ENCODE measurements at regions not wholly inside any gene's neighbourhood (a gene's known extent, or its start where the extent isn't known, plus 50 kb on each side); places are given as distances from the start of the nearest gene placed in this dataset.

DNA sequence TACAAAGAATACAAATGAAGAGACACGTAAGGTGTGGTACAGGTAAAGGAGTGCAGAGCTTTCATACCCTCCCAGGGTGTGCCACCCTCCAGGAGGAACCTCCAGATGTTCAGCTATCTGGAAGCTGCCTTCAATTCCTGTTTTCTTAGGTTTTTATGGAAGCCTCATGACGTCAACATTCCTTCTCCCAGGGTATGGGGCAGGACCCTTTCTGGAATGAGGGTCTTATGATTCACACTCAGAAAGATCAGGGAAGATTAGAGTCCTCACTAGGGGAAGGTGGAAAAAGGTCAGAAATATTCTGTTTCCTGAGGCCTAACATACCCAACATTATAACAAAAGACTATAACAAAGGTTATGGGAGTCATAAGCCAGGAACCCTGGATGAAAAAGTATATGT, 99.8 kb upstream of the PLCL2 start:
- Histone ChIP-seq H4K91ac (ENCODE audit: insufficient read depth, low read depth, low read length) (no peak overlapping the region), H2BK15ac (ENCODE audit: low read depth, low read length) (no peak overlapping the region), H3K4ac (ENCODE audit: low read depth, low read length) (no peak overlapping the region), H2AK5ac (ENCODE audit: low read depth, low read length) (no peak overlapping the region), H2AFZ (replicated peaks; ENCODE audit: low read length, poor library complexity) (no peak overlapping the region), H3K56ac (ENCODE audit: extremely low read depth, insufficient read depth, low read length) (no peak overlapping the region), H3K18ac (ENCODE audit: low read depth, low read length) (no peak overlapping the region), H2AK9ac (replicated peaks; ENCODE audit: low read depth, low read length, poor library complexity) (no peak overlapping the region), H2BK20ac (ENCODE audit: low read depth, low read length) (no peak overlapping the region), H3K4me2 (ENCODE audit: low read depth, low read length) (no peak overlapping the region), H3K79me1 (ENCODE audit: low read depth in 1 of 2, low read length in 2 of 2) (no peaks in the 10 kb centered on the region), H3K27me3 (ENCODE audit: control insufficient read depth, insufficient read depth, low read length) (no peaks in the 10 kb centered on the region; the same call in 1 of the 2 replicates), H2BK5ac (ENCODE audit: low read depth, low read length, poor library complexity, severe bottlenecking) (no peak overlapping the region), H4K20me1 (ENCODE audit: insufficient read depth, low read length) (no peaks in the 10 kb centered on the region), H2BK120ac (ENCODE audit: low read depth, low read length) (no peak overlapping the region), H4K5ac (ENCODE audit: low read depth, low read length) (no peak overlapping the region), H3K36me3 (ENCODE audit: control insufficient read depth, insufficient read depth, low read length) (no peaks in the 10 kb centered on the region), H3K9ac (ENCODE audit: low read depth, low read length) (no peak overlapping the region), H3K27ac (ENCODE audit: insufficient read depth, low read length) (no peak overlapping the region), H3K14ac (replicated peaks; ENCODE audit: low read depth, low read length) (no peak overlapping the region), H3K9me1 (ENCODE audit: insufficient read depth, low read length) (no peaks in the 10 kb centered on the region), H3K23ac (ENCODE audit: low read depth, low read length) (no peak overlapping the region), H3K9me3 (ENCODE audit: control insufficient read depth, insufficient read depth, low read length) (no peaks in the 10 kb centered on the region), H3K4me1 (ENCODE audit: control insufficient read depth, insufficient read depth, low read length) (no peaks in the 10 kb centered on the region), H4K8ac (ENCODE audit: low read depth in 2 of 2, low read length in 2 of 2) (no peak overlapping the region), H3K4me3 (ENCODE audit: insufficient read depth, low read depth, low read length) (no peak overlapping the region)
- ChIA-PET CTCF (no interaction called here), POLR2A (ENCODE audit: unreplicated experiment) (no interaction called here)
- no CpG with 5 or more reads among the region's 2 CpGs for WGBS, 2 experiments (ENCODE audit: extremely low coverage in 2 of 2, insufficient read length in 1 of 2)
- intact Hi-C loops (cut with micrococcal nuclease) (no loop called here), dilution Hi-C loops (cut with HindIII; ENCODE audit: low sequenced_read_pairs, unreplicated experiment) (no loop called here), in situ Hi-C loops (cut with MboI; ENCODE audit: low sequenced_read_pairs) (no loop called here)
- ATAC-seq (ENCODE audit: low read depth) (no peak), DNase-seq (no peak)
- no TSS peak for BruUV-seq (replicated peaks)
- TF ChIP-seq CEBPB (IDR thresholded peaks at IDR 0.05; ENCODE audit: low read depth, low read length) (no peak), RCOR1 (IDR thresholded peaks at IDR 0.05; ENCODE audit: insufficient replicate concordance, low read length) (no peak), MXI1 (IDR thresholded peaks at IDR 0.05; ENCODE audit: borderline replicate concordance, low read depth, low read length) (no peak), CHD1 (IDR thresholded peaks at IDR 0.05; ENCODE audit: low read depth, low read length) (no peak)

Measured in IMR-90 (cell line).